ENCODE measurements at regions not wholly inside any gene's neighbourhood (a gene's known extent, or its start where the extent isn't known, plus 50 kb on each side); places are given as distances from the start of the nearest gene placed in this dataset.

- no peak for TF ChIP-seq EZH2 (IDR thresholded peaks at IDR 0.05; ENCODE audit: low read length)
- TF ChIP-seq, protein P1, sequence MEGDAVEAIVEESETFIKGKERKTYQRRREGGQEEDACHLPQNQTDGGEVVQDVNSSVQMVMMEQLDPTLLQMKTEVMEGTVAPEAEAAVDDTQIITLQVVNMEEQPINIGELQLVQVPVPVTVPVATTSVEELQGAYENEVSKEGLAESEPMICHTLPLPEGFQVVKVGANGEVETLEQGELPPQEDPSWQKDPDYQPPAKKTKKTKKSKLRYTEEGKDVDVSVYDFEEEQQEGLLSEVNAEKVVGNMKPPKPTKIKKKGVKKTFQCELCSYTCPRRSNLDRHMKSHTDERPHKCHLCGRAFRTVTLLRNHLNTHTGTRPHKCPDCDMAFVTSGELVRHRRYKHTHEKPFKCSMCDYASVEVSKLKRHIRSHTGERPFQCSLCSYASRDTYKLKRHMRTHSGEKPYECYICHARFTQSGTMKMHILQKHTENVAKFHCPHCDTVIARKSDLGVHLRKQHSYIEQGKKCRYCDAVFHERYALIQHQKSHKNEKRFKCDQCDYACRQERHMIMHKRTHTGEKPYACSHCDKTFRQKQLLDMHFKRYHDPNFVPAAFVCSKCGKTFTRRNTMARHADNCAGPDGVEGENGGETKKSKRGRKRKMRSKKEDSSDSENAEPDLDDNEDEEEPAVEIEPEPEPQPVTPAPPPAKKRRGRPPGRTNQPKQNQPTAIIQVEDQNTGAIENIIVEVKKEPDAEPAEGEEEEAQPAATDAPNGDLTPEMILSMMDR (optimal IDR thresholded peaks at IDR 0.05 in 1 of 3, IDR thresholded peaks at IDR 0.05 in 1 of 3, conservative IDR thresholded peaks at IDR 0.05 in 1 of 3; ENCODE audit: extremely low read depth in 1 of 3, insufficient read depth in 2 of 3, low read length in 3 of 3) = no peak
These were observed 188.1 kb upstream of the FAM241A start for GRCh38 chr4:111957116-111957515.

Data from keratinocyte (primary cell).